CD14-positive monocyte (primary cell): ENCODE measurements at regions not wholly inside any gene's neighbourhood (a gene's known extent, or its start where the extent isn't known, plus 50 kb on each side); places are given as distances from the start of the nearest gene placed in this dataset.

Source experiments
- DNase-seq, 3 donors: peaks; one replicate each; pipeline ENCODE4 v3.0.0-alpha.2; 2011 to 2022
- H2AFZ ChIP-seq: 2 replicates; pipeline ENCODE4 v1.6.0; 2012; ENCODE audit warnings: mild to moderate bottlenecking, low read depth, low read length, inconsistent platforms; ENCODE audit not compliant: insufficient read depth, poor library complexity, severe bottlenecking
- H3K27ac ChIP-seq, 2 donors: 1 replicate in 1 of 2; 2 replicates in 1 of 2; pipeline ENCODE4 v1.5.1; 2012 to 2013; ENCODE audit warnings: low read length in 2 of 2, control low read depth in 1 of 2, inconsistent platforms in 1 of 2, low read depth in 1 of 2, mild to moderate bottlenecking in 1 of 2
- H3K27me3 ChIP-seq, 2 donors: one replicate each; pipeline versions ENCODE4 v1.6.0 to v1.6.1; 2011 to 2013; ENCODE audit warnings: low read length in 2 of 2; ENCODE audit not compliant: control insufficient read depth in 2 of 2, insufficient read depth in 2 of 2
- H3K36me3 ChIP-seq, 2 donors: replicated peaks in 1 of 2; 1 replicate in 1 of 2; 2 replicates in 1 of 2; pipeline versions ENCODE4 v1.5.1 to v1.6.1; 2012 to 2013; ENCODE audit warnings: low read length in 2 of 2, control low read depth in 1 of 2, inconsistent platforms in 1 of 2, mild to moderate bottlenecking in 1 of 2; ENCODE audit not compliant: insufficient read depth in 2 of 2, control insufficient read depth in 1 of 2
- H3K4me1 ChIP-seq, 2 donors: 1 replicate in 1 of 2; 2 replicates in 1 of 2; pipeline versions ENCODE4 v1.5.1 to v1.6.1; 2012 to 2013; ENCODE audit warnings: low read length in 2 of 2, control low read depth in 1 of 2, inconsistent platforms in 1 of 2, mild to moderate bottlenecking in 1 of 2, moderate library complexity in 1 of 2; ENCODE audit not compliant: insufficient read depth in 2 of 2, control insufficient read depth in 1 of 2
- H3K4me2 ChIP-seq: replicated peaks from 2 replicates; pipeline ENCODE3; 2012; ENCODE audit warnings: low read length, moderate library complexity, mild to moderate bottlenecking; ENCODE audit not compliant: poor library complexity, severe bottlenecking; ENCODE audit errors: extremely low read depth
- H3K4me3 ChIP-seq, 3 experiments: fragments of 200-600 bp in 1 of 3; sonication (generic) in 1 of 3; replicated peaks in 1 of 3; 1 replicate in 2 of 3; 2 replicates in 1 of 3; pipeline ENCODE4 v1.5.1; 2011 to 2013; ENCODE audit warnings: low read length in 3 of 3, mild to moderate bottlenecking in 3 of 3, control low read depth in 2 of 3, low read depth in 2 of 3, inconsistent platforms in 1 of 3, moderate library complexity in 1 of 3
- H3K79me2 ChIP-seq: 2 replicates; pipeline ENCODE4 v1.6.0; 2012; ENCODE audit warnings: mild to moderate bottlenecking, control low read depth, inconsistent platforms, low read length, moderate library complexity; ENCODE audit not compliant: insufficient read depth
- H3K9ac ChIP-seq: 2 replicates; pipeline ENCODE4 v1.6.0; 2017; ENCODE audit warnings: low read length, mild to moderate bottlenecking; ENCODE audit not compliant: insufficient read depth, poor library complexity, severe bottlenecking
- H3K9me3 ChIP-seq, 2 donors: replicated peaks in 1 of 2; 1 replicate in 1 of 2; 2 replicates in 1 of 2; pipeline versions ENCODE4 v1.5.1 to v1.6.1; 2012 to 2013; ENCODE audit warnings: low read length in 2 of 2, control low read depth in 1 of 2; ENCODE audit not compliant: control insufficient read depth in 1 of 2, insufficient read depth in 1 of 2
- H4K20me1 ChIP-seq: 2 replicates; pipeline ENCODE4 v1.6.0; 2012; ENCODE audit warnings: mild to moderate bottlenecking, low read length, control low read depth, moderate library complexity; ENCODE audit not compliant: insufficient read depth
- H3K27ac Mint-ChIP-seq, 7 donors: one replicate each; pipeline ENCODE4 v1.8.0; 2020; ENCODE audit warnings: mild to moderate bottlenecking in 7 of 7, mixed read lengths in 7 of 7, moderate library complexity in 6 of 7, inconsistent platforms in 2 of 7
- H3K27me3 Mint-ChIP-seq, 3 donors: one replicate each; pipeline ENCODE4 v1.8.0; 2021 to 2022; ENCODE audit warnings: low read depth in 3 of 3, mild to moderate bottlenecking in 3 of 3, mixed read lengths in 3 of 3, moderate library complexity in 3 of 3, inconsistent platforms in 1 of 3
- H3K36me3 Mint-ChIP-seq, 2 donors: one replicate each; pipeline ENCODE4 v1.8.0; 2020; ENCODE audit warnings: mixed read lengths in 2 of 2, inconsistent platforms in 1 of 2, mild to moderate bottlenecking in 1 of 2
- H3K4me1 Mint-ChIP-seq: one replicate; pipeline ENCODE4 v1.8.0; 2020; ENCODE audit warnings: mild to moderate bottlenecking, mixed read lengths
- H3K4me3 Mint-ChIP-seq, 2 donors: one replicate each; pipeline ENCODE4 v1.8.0; 2020; ENCODE audit warnings: mild to moderate bottlenecking in 2 of 2, mixed read lengths in 2 of 2, moderate library complexity in 1 of 2
- H3K9me3 Mint-ChIP-seq, 7 donors: one replicate each; pipeline ENCODE4 v1.8.0; 2020 to 2022; ENCODE audit warnings: mixed read lengths in 7 of 7, mild to moderate bottlenecking in 6 of 7, moderate library complexity in 6 of 7, inconsistent platforms in 2 of 7
- WGBS: methylation state at CpG from one replicate; pipeline ENCODE4 v1.1.5; 2013; ENCODE audit warnings: missing lambda C conversion rate; ENCODE audit not compliant: insufficient coverage; 5-methylcytosine and 5-hydroxymethylcytosine counted together
- intact Hi-C, 2 donors: fragments of 100-400 bp; cut with micrococcal nuclease; formaldehyde crosslinking; loops; one replicate each; pipeline versions ENCODE4 v1.15.0 to v1.15.1; 2023
- TF ChIP-seq, protein P1 (sequence below): fragments of 200-600 bp; IDR thresholded peaks from one replicate; pipeline ENCODE4 v1.8.0; 2022; ENCODE audit warnings: antibody characterized with exemption, mild to moderate bottlenecking

DNA sequence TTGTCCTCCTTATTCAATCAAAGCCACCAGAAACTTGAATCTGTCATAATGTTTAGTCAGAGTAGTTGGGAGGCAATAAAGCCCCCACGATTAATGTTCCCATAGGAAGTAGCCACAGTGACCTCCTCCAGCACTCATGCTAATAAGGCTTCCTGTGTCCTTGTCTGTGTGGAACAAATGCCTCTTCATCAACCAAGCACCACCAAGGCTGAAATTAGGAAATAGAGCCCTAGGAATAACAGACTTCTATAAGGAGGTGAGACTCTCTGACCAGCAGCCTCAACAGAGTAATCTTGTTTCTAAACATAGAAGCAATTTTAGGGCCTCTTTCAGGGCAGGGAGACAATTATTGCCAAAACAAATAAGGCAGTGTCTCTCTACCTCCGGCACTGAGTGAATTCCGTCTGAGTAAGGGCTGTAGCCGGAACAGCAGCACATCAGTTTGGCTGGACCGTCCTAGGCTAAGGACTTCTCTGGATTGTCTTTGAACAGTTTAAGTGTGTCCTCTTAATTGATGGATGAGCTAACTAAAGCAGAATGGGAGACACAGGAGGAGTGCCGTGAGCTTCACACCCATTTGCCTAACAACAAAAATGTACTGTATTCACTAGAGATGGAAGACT, 329.2 kb upstream of the HAND2 start:
- no peaks in the 10 kb centered on the region for H3K4me1 Mint-ChIP-seq
- Histone ChIP-seq H3K36me3 (no peaks in the 10 kb centered on the region), H3K4me2 (no peak overlapping the region), H3K79me2 (no peaks in the 10 kb centered on the region), H4K20me1 (no peaks in the 10 kb centered on the region), H2AFZ (no peak overlapping the region), H3K4me1 (no peaks in the 10 kb centered on the region), H3K27ac (no peak overlapping the region), H3K9ac (no peak overlapping the region), H3K4me3 (no peak overlapping the region), H3K9me3 (no peaks in the 10 kb centered on the region), H3K27me3 (no peaks in the 10 kb centered on the region)
- H3K27me3 Mint-ChIP-seq, result peaks cover 0 to 2% (median 0%) of the 10 kb centered on the region in 3 donors
- H3K27ac Mint-ChIP-seq, result no peak overlapping the region
- DNase-seq, result no peak
- H3K9me3 Mint-ChIP-seq, result peaks cover 0 to 6% (median 0%) of the 10 kb centered on the region in 7 donors
- intact Hi-C loops, result no loop called here
- TF ChIP-seq, protein P1, sequence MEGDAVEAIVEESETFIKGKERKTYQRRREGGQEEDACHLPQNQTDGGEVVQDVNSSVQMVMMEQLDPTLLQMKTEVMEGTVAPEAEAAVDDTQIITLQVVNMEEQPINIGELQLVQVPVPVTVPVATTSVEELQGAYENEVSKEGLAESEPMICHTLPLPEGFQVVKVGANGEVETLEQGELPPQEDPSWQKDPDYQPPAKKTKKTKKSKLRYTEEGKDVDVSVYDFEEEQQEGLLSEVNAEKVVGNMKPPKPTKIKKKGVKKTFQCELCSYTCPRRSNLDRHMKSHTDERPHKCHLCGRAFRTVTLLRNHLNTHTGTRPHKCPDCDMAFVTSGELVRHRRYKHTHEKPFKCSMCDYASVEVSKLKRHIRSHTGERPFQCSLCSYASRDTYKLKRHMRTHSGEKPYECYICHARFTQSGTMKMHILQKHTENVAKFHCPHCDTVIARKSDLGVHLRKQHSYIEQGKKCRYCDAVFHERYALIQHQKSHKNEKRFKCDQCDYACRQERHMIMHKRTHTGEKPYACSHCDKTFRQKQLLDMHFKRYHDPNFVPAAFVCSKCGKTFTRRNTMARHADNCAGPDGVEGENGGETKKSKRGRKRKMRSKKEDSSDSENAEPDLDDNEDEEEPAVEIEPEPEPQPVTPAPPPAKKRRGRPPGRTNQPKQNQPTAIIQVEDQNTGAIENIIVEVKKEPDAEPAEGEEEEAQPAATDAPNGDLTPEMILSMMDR, result no peak
- H3K36me3 Mint-ChIP-seq, result no peaks in the 10 kb centered on the region
- H3K4me3 Mint-ChIP-seq, result no peak overlapping the region
- WGBS, result 100% methylated on average over 2 of the region's 6 CpGs

DNA sequence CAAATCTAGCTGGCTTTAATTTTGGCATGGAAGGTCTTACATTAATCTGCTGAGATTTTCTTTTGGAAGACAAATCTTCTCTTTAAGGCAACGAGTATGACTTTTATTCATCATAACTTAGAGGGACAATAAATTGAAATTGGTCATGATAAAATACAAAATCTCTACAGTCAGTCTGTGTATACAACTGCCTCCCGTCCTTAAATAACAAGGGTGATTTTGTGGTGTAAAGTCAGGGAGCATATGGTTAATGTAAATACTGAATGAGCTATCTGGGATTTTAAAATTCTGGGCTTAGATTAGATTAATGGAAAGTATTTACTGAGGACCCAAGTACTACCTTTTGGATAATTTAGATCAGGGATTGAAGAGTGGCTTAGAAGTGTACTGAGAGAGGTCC, 328.4 kb upstream of the HAND2 start:
- no peak overlapping the region for H3K27ac Mint-ChIP-seq
- H3K27me3 Mint-ChIP-seq, result peaks cover 0 to 2% (median 0%) of the 10 kb centered on the region in 3 donors
- no peak overlapping the region for H3K9ac ChIP-seq
- no peak overlapping the region for H3K27ac ChIP-seq
- H3K36me3 Mint-ChIP-seq, result no peaks in the 10 kb centered on the region
- H3K79me2 ChIP-seq, result no peaks in the 10 kb centered on the region
- no CpG with 5 or more reads among the region's 2 CpGs for WGBS
- no peak for DNase-seq
- no peaks in the 10 kb centered on the region for H3K4me1 Mint-ChIP-seq
- no peaks in the 10 kb centered on the region for H3K36me3 ChIP-seq
- TF ChIP-seq, protein P1, result no peak
- H3K4me2 ChIP-seq, result no peak overlapping the region
- no peak overlapping the region for H2AFZ ChIP-seq
- no peaks in the 10 kb centered on the region for H4K20me1 ChIP-seq
- H3K27me3 ChIP-seq, result no peaks in the 10 kb centered on the region
- intact Hi-C loops, result no loop called here
- H3K4me3 ChIP-seq, result no peak overlapping the region
- H3K9me3 ChIP-seq, result no peaks in the 10 kb centered on the region
- H3K4me3 Mint-ChIP-seq, result no peak overlapping the region
- no peaks in the 10 kb centered on the region for H3K4me1 ChIP-seq
- H3K9me3 Mint-ChIP-seq, result peaks cover 0 to 6% (median 0%) of the 10 kb centered on the region in 7 donors
